Motor neuron (in vitro differentiated cells): ENCODE measurements at regions not wholly inside any gene's neighbourhood (a gene's known extent, or its start where the extent isn't known, plus 50 kb on each side); places are given as distances from the start of the nearest gene placed in this dataset.
"Not testable (repeated sequence)": the region's sequence is repeated elsewhere in the genome, so short reads cannot be mapped to it uniquely, and the experiment has no call there.

Experiments
- ATAC-seq, 8 experiments: fragments of 200-7000 bp; cut with Tn5 transposase; replicated peaks in 6 of 8; 2 replicates each; pipeline ENCODE4 v1.8.0; 2021; ENCODE audit warnings: mild to moderate bottlenecking in 8 of 8, moderate library complexity in 8 of 8
- H3K27ac ChIP-seq, 2 donors: fragments of 250-450 bp; sonication (Bioruptor Pico); 2 replicates each; pipeline ENCODE4 v1.9.0; 2021; ENCODE audit warnings: antibody characterized with exemption in 2 of 2, mild to moderate bottlenecking in 2 of 2, moderate library complexity in 1 of 2
- H3K4me1 ChIP-seq, 2 donors: fragments of 250-450 bp; sonication (Bioruptor Pico); replicated peaks in 1 of 2; 2 replicates each; pipeline ENCODE4 v1.6.1; 2021; ENCODE audit warnings: antibody characterized with exemption in 2 of 2, mild to moderate bottlenecking in 2 of 2, moderate library complexity in 1 of 2
- H3K4me3 ChIP-seq, 5 donors: fragments of 250-450 bp; sonication (Bioruptor Pico); 2 replicates each; pipeline ENCODE4 v1.9.0; 2021; ENCODE audit warnings: antibody characterized with exemption in 5 of 5, mild to moderate bottlenecking in 5 of 5, moderate library complexity in 4 of 5
- WGBS, 10 experiments: fragments of 450-650 bp; shearing (Covaris generic); methylation state at CpG; one replicate each; pipeline ENCODE4 v1.0.0; 2022; 5-methylcytosine and 5-hydroxymethylcytosine counted together
- in situ Hi-C, 9 experiments: fragments of 400-800 bp; cut with MboI; loops; one replicate each; pipeline ENCODE4 v1.15.0; 2021; ENCODE audit warnings: low sequenced_read_pairs in 9 of 9, low pct_unique_long_range_greater_than_20kb in 2 of 9; ENCODE audit not compliant: unreplicated experiment in 9 of 9

DNA sequence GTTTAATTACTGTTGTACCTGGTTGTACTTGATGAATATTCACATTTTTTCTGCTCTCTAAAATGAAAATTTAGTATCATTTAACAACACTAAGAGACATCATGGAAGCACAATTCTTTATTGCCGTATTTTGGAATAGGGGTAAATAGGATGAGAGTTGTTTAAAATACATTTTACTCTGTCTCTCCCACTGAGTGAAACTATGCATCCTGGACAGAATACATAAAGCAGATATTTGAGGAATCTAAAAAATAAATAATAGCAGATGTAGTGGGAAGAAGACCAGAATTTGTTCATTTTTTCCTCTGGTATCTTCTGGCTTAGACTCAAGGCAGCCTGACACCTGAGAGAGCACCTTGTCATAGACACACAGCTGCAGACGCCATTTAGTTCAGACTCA is 119.1 kb upstream of the AHI1 start:
- in situ Hi-C loops = no loop called here
- 13 to 100% (median 93%) methylated on average over 1 to 2 of the region's 2 CpGs; no CpG with 5 or more reads in 1 of the 10 experiments for WGBS, 10 experiments
- Histone ChIP-seq H3K4me3 (no peak overlapping the region), H3K27ac (no peak overlapping the region), H3K4me1 (no peaks in the 10 kb centered on the region)
- no peak for ATAC-seq

- Histone ChIP-seq H3K4me1 (no peaks in the 10 kb centered on the region), H3K27ac (no peak overlapping the region), H3K4me3 (no peak overlapping the region)
- no peak for ATAC-seq
- in situ Hi-C loops = no loop called here
- WGBS, 10 experiments = 40 to 100% (median 92%) methylated on average over 1 to 2 of the region's 2 CpGs; no CpG with 5 or more reads in 1 of the 10 experiments
Observed at GRCh38 chr6:135617222-135617621, 119.7 kb upstream of the AHI1 start.

GRCh38 chr6:135622081-135622480 is 124.5 kb upstream of the AHI1 start:
- Histone ChIP-seq H3K4me3 (no peak overlapping the region), H3K4me1 (no peaks in the 10 kb centered on the region), H3K27ac (no peak overlapping the region)
- no peak for ATAC-seq
- in situ Hi-C loops = no loop called here
- 71 to 100% (median 100%) methylated on average over 1 of the region's 1 CpG; no CpG with 5 or more reads in 5 of the 10 experiments for WGBS, 10 experiments

GRCh38 chr6:135623979-135624378 is 126.4 kb upstream of the AHI1 start:
- Histone ChIP-seq H3K4me1 (no peaks in the 10 kb centered on the region), H3K27ac (no peak overlapping the region), H3K4me3 (no peak overlapping the region)
- in situ Hi-C loops = no loop called here
- WGBS, 10 experiments = 50 to 93% (median 78%) methylated on average over 1 of the region's 1 CpG; no CpG with 5 or more reads in 1 of the 10 experiments
- ATAC-seq = no peak

GRCh38 chr6:135624402-135625295 is 127.1 kb upstream of the AHI1 start:
- no peaks in the 10 kb centered on the region for H3K4me1 ChIP-seq
- H3K4me3 ChIP-seq = no peak overlapping the region
- peak in 2 of 8 experiments; percentile 54 to 75 for ATAC-seq
- H3K27ac ChIP-seq = no peak overlapping the region
- in situ Hi-C loops = no loop called here
- 22 to 84% (median 60%) methylated on average over 2 to 9 of the region's 9 CpGs for WGBS, 10 experiments

DNA sequence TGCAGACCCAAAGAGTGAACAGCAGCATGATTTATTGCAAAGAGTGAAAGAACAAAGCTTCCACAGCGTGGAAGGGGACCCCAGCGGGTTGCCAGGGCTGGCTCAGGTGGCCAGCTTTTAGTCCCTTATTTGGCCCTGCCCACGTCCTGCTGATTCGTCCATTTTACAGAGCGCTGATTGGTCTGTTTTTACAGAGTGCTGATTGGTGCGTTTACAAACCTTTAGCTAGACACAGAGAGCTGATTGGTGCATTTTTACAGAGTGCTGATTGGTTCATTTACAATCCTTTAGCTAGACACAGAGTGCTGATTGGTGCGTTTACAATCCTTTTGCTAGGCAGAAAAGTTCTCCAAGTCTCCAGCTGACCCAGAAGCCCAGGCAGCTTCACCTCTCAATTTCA is 128.5 kb upstream of the AHI1 start:
- H3K27ac ChIP-seq, in situ Hi-C loops, ATAC-seq, H3K4me3 ChIP-seq, H3K4me1 ChIP-seq: not testable (repeated sequence)
- 60 to 100% (median 91%) methylated on average over 1 to 6 of the region's 7 CpGs; no CpG with 5 or more reads in 2 of the 10 experiments for WGBS, 10 experiments

DNA sequence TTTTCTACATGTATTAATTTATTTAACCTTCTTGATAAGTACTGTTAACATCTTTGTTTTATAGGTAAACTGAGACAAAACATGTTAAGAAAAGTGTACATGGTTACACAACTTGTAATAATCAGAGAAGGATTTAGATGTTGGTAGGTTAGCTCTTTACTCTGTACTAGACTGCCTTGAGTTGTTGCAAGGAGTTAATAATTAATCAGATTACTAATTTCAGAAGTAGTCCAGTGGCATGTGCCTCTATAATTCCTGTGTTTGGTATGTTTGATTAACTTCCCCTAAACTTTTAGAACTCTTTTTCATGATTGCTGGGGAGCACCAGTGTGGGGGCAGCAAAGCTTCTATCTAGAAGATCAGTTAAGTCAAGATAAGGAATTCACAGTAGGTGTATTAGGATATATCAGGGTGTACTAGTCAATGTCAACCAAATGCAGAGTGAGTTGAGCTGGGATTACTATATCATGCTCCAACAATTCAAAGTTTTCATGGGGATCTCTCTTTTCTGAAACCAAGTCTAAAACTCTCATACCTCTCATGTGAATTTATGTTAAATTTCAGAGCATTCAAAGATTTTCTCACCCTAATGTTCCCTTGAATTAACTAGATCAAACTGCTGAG is 129.7 kb upstream of the AHI1 start:
- ATAC-seq = no peak
- no peaks in the 10 kb centered on the region for H3K4me1 ChIP-seq
- no peak overlapping the region for H3K27ac ChIP-seq
- no peak overlapping the region for H3K4me3 ChIP-seq
- in situ Hi-C loops = no loop called here

DNA sequence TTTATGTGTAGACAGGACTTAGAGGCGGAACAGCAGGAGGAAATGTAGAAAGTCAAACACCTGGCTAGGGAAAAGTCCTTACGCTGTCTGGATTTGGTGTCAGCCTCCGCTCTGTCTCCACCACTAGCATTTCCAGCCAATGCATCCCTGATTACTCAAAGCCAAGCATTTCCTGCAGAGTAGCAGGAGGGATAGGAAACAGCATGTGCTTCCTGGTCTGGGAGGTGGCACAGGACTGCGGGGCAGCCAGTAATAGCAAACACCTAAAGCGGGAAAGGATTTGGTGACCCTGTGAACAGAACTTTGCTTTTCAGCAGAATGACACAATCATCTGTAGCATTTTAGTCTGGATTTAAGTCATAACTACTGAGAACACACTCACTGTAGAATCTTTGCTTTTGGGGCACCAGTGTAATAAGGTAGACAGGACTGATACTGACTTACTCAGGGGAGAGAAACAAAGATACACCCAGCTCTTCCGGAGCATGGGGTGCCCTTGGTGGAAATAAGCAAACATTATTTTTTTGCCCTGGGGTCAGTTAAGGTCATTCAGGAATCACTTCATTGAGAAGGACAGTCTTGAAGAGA is 133.3 kb upstream of the AHI1 start:
- no peaks in the 10 kb centered on the region for H3K4me1 ChIP-seq
- no peak overlapping the region for H3K27ac ChIP-seq
- in situ Hi-C loops = no loop called here
- no peak overlapping the region for H3K4me3 ChIP-seq
- 60 to 87% (median 81%) methylated on average over 2 to 5 of the region's 6 CpGs; no CpG with 5 or more reads in 3 of the 10 experiments for WGBS, 10 experiments
- no peak for ATAC-seq

- ATAC-seq = no peak
- Histone ChIP-seq H3K27ac (no peak overlapping the region), H3K4me3 (no peak overlapping the region), H3K4me1 (no peaks in the 10 kb centered on the region)
- in situ Hi-C loops = no loop called here
- WGBS, 10 experiments = 19 to 100% (median 90%) methylated on average over 1 to 2 of the region's 2 CpGs
Observed at GRCh38 chr6:135631821-135632220, 134.3 kb upstream of the AHI1 start.

DNA sequence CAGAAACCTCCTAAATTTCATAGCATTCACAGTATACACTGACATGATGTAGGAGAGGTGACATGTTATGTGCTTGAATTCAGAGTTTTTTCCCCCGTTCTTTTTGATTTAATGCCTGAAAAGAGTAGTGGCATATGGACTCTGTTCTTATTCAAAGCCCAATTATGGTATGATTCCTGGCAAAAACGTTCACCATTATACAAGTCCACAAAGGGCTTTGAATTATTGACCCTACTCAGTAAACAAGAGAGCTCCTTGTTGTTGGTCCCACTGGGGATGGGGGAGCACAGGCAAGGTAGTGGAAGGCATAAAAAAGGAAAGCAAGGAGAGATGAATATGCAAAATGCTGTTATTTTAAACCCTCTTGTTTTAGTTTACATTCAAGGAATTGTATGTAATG is 136.0 kb upstream of the AHI1 start:
- ATAC-seq = no peak
- H3K4me1 ChIP-seq = no peaks in the 10 kb centered on the region
- no peak overlapping the region for H3K27ac ChIP-seq
- in situ Hi-C loops = no loop called here
- H3K4me3 ChIP-seq = no peak overlapping the region
- WGBS, 10 experiments = 0 to 93% (median 36%) methylated on average over 1 to 2 of the region's 2 CpGs; no CpG with 5 or more reads in 2 of the 10 experiments

GRCh38 chr6:135637701-135638100 is 140.2 kb upstream of the AHI1 start:
- Histone ChIP-seq H3K27ac (no peak overlapping the region), H3K4me1 (no peaks in the 10 kb centered on the region), H3K4me3 (no peak overlapping the region)
- no peak for ATAC-seq
- in situ Hi-C loops = no loop called here

GRCh38 chr6:135638108-135638507 is 140.6 kb upstream of the AHI1 start:
- in situ Hi-C loops = no loop called here
- Histone ChIP-seq H3K4me1 (no peaks in the 10 kb centered on the region), H3K27ac (no peak overlapping the region), H3K4me3 (no peak overlapping the region)
- no peak for ATAC-seq
- 33 to 100% (median 81%) methylated on average over 1 to 2 of the region's 2 CpGs; no CpG with 5 or more reads in 1 of the 10 experiments for WGBS, 10 experiments

DNA sequence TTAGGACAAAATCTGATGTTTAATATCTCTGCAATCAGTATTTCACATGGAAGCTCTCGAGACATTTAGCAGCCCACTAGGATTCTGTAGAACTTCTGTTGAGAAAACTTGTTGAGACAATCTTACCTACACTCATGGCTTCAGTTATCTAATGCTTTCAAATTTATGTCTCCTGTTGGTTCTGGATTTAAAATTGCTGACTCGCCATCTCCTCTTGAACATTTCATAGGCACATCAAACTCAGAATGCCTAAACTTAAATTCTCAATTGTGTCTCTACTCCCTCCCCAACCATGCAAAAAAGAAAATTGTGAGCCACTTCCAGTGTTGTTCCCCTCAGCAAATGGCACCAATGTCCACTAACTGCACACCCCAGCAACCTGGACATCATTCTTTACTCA is 142.5 kb upstream of the AHI1 start:
- no peak for ATAC-seq
- H3K4me1 ChIP-seq = no peaks in the 10 kb centered on the region
- in situ Hi-C loops = no loop called here
- no peak overlapping the region for H3K27ac ChIP-seq
- 54 to 100% (median 91%) methylated on average over 1 to 2 of the region's 2 CpGs; no CpG with 5 or more reads in 2 of the 10 experiments for WGBS, 10 experiments
- no peak overlapping the region for H3K4me3 ChIP-seq
